GM21526 (cell line): ENCODE measurements at regions not wholly inside any gene's neighbourhood (a gene's known extent, or its start where the extent isn't known, plus 50 kb on each side); places are given as distances from the start of the nearest gene placed in this dataset.
"Not testable (repeated sequence)": the region's sequence is repeated elsewhere in the genome, so short reads cannot be mapped to it uniquely, and the experiment has no call there.

Source experiments
- ATAC-seq: cut with Tn5 transposase; IDR thresholded peaks from one replicate; pipeline ENCODE4 v1.9.1; 2021; ENCODE audit warnings: moderate library complexity; ENCODE audit not compliant: unreplicated experiment, low FRiP score

DNA sequence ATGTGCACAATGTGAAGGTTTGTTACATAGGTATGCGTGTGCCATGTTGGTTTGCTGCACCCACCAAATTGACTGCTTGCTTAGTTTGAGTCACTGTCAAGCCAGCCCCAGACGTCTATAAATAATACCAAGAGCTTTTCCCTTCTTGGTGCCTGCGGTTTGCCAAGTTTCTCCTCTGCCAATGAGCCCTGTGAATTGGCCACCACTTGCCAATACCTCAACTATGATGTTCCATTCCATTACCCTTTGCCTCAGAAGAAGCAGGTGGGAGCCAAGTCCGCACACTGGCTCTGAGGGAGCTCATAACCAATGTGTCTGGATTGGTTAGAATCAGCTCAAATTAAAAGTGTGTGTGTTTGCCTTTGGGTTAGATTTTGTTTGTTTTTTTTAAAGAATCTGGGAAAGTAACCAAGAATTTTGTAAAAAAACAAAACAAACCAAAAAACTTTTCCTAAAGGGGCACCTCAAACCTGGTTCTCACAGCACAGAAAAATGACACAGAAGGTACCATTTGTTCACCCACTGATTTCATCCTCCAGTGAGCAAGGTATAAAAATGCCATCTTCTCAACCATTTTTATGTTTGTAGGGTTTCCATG is 209.3 kb upstream of the PRNP start:
- ATAC-seq: no peak

DNA sequence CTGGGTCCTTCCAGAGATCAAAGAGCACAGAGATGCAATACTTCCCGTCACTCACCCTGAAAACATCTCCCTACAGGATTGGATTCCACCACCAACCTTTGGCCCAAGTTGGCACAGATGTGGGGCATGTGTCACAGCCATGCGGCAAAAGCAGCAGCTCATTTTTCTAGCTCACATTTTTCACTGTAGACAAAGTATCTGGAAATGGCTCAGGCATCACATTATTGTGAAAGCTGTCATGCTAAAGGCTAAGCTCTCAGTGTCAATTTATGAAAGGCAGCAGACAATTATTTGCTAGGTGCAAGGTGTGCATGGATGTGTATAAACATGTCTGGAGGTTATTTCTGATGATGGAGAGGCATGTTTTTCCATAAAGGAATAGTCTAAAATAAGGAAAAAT is 213.3 kb upstream of the PRNP start:
- ATAC-seq: no peak

DNA sequence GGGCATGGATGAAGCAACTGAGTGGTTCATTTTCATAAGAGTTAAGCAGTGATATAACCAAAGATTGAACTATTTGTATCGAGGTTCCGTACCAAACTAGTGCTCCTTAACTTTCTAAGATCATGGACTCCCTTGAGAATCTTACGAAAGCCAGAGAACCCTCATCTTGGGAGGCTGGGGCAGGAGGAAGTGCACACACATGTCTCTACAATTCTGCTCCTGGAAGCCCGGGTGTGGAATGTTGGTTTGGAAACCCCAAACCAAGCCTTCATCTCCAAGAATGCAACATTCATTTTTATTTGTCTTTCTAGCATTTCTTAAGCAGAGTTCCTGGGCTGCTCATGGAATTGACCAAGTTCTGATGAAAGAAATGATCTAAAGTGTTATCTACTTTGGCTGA is 215.0 kb upstream of the PRNP start:
- ATAC-seq: no peak

DNA sequence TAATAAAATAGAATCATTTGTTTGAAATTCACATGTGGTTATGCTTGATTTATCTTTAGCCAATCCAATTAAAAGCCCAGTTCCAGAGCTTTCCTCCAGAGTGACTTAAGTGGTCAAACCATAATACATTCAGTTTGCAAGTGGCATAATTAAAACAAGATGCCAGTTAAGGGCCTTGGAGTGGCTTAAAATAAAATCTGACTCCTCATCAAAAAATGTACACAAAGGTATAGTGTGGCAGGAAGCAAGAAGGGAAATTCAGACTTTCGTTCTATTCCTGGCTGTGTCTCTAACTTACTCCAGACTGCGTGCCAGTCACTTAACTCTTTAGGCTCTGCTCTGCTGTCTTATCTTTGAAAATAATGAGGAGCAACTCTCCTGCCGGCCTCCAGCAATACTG is 215.9 kb upstream of the PRNP start:
- ATAC-seq: no peak

DNA sequence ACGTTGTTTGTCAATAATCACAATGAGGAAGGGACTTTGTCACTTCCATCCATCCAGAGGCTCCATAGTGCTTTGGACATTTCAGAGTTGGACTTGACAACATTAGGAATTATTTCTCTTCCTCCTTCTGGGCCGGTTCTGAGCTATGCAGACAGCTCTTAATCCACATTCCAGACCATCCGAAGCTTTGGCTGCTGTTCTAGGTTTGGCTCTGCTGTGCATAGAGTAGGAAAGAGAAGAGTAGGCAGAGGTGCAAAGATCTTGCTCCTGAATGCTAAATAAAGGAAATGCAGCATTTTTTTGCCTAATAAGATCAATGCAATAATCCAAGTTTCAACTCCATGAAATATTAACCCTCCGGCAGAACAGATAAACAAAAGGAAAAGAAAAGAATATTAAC is 216.3 kb upstream of the PRNP start:
- no peak for ATAC-seq

DNA sequence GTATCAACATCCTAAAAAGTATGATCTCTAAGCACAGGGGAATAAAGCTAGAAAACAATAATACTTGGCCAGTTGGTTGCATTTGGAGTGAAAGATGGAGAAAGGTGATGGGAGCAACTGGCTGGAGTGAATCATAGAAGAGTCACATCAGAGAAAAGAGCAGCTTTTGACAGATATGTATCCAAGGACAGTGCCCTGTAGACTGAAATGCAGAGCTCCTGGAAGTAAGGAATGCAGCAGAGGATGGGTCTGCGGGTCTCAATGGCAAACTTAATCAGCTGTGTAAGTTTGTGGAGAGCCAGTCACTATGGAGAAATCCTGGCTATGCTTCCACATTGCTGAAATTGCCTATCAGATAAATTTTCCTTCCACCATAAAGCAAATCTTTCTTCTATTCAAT is 218.1 kb upstream of the PRNP start:
- no peak for ATAC-seq

DNA sequence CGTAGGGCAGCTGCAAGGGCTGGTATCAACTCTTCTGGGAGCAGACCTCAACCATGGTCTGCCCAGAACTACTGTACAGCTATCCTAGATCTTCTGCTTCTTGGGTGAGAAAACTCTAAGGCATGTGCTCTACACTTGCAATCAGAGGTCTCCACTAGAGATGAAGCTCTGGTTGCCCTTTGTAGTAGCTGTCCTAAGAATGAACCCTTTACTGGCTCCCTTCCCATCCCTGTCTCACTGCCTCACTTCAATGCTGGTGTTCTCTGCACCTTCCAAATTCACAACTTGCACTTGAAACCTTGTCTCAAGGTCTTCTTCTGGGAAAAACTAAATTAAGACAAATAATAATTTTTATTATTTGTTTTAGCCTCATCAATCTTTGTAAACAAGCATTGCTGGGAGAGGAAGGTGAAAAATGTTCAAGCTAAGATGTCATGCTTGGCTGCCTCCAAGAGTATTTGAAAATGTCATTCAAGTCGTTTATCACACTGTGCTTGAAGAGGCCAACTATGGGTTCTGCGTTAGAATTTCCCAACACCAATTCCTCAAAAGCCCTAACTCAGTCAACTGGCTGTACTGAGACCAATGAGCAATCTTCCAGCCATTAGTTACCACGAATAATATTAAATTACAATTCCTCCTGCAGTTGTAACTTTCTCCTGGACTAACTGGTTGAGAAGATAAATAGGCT is 216.9 kb upstream of the ADRA1D start:
- ATAC-seq: no peak

DNA sequence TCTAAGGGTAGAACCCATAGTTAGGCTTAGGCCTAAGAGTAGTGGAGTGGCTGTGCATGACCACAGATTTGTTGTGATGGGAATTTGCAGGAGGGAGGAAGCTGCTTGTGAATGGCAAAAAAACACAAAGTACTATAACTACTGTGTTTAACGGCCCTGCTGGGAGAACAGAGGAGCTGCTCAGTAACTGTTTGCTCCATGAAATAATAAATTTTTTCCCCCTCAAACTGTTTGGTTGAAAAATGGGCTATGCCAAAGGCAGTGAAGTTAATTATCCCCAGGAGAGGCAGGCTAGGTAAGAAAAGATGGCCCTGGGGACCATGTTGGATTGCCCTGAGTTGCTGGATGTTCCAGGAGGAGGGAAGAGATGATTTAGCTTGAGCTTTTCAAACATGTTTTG is 216.1 kb upstream of the ADRA1D start:
- no peak for ATAC-seq

DNA sequence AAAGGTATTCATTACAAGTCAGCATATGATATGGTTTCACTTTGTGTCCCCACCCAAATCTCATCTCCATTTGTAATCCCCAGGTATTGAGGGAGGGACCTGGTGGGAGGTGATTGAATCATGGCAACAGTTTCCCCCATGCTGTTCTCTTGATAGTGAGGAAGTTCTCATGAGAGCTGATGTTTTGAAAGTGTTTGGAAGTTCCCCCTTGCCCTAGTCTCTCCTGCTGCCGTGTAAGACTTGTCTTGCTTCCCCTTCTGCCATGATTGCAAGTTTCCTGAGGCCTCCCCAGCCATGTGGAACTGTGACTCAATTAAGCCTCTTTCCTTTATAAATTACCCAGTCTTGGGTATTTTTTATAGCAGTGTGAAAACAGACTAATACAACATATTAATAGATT is 213.7 kb upstream of the ADRA1D start:
- not testable (repeated sequence) for ATAC-seq

DNA sequence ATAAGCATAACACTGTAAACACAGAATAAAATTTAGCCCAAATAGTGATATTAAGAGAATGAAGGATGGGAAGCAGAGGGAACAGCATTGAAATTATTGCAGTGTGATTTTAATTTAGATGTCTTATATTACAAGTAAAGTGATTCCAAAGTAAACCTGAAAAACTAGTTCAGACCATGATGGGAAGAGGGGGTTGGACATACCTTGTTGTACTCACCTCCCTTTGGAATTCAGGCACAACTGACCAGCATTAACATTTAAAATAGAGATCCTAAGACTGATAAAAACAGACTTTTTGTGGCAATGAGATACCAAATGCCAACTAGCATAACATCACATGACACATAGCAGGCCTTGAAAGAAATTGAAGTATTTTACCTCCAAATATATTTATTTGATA is 210.0 kb upstream of the ADRA1D start:
- no peak for ATAC-seq

DNA sequence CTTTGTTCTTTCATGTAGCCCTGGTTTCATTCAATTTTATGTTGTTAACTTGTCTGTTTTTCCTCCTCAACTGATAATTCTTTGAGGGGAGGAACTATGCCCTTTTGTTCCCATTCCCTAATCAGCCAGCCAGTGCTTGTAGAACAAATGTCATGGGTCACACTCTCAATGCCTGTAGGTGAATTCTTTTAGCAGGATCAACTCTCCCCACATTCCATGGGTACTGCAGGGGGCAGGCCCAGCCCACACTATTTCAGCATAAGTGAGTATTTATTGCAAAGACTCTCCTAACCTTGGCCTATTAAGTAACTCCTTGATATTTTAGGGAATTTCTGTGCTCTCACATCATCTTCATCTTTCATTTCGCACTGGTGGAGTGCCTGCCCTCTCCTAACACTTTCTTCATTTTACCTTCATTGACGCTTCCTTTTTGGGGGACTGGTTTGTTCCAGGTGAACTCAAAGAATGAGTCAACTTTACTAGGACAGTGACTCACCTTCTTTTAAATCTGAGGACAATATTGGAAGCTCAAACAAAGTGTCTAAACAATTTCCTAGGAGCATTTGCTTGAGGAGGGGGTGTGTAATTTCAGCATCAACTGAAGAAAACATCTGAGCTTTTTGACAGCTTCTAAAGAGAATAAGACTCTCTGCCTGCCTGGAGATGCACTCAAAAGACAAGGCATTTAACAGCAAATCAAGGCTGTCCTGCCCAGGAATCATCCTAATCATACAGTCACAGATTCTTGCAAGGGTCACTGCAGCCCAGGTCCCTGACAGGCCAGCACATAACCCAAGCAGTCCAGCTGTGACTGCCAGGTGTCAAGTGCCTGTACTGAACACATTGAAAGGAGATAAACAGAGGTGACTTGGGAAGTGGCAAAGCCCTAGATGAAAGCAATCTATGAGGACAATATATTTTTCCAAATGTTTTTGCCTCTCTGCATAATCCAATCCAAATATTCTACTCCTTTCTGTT is 208.8 kb upstream of the ADRA1D start:
- ATAC-seq: no peak

DNA sequence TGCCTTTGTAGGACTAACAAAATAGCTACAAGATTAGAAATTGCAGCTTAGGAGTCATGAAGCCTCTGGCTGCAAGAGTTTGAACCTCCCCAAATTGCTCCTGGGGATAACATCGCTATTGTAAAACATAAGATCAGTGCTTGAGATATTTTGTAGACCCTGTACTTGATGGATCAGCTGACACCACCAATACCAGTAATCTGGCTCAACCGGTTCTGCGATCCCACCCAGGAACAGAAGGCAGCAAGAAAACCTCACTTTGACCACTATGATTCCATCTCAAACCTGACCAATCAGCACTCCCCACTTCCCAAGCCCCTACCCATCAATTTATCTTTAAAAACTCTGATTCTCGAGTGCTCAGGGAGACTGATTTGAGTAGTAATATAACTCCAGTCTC is 206.9 kb upstream of the ADRA1D start:
- no peak for ATAC-seq

DNA sequence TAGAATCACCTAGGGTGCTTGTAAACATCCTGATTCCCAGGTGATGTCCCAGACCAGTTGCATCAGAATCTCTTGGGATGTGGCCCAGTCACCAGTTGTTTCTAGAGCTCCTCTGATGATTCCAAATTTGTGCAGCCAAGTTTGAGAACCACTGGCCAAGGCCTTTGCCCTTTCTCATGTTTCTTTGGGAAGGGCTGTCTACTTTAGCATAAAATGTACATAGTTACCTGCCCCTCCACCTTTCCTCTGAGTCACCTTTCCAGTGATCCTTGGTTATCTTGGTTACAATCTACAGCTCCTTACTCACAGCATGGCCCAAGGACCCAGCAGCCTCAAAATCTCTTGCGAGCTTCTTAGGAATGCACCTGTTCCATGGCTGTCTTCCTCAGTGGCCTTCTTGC is 206.2 kb upstream of the ADRA1D start:
- ATAC-seq: no peak

DNA sequence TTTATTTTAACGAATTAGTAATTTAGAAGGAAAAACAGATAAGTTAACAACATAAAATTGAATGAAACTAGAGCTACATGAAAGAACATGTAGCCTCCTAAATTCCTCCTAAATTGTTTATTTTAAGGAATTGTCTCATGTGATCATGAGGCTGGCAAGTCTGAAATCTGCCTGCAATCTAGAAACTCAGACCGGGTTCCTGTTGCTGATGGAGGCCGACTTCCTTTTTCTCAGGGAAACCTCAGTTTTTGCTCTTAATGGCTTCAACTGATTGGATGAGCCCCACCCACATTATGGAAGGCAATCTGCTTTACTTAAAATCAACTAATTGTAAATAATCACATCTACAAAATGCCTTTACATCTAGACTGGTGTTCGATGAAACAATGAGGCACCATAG is 205.0 kb upstream of the ADRA1D start:
- ATAC-seq: no peak

DNA sequence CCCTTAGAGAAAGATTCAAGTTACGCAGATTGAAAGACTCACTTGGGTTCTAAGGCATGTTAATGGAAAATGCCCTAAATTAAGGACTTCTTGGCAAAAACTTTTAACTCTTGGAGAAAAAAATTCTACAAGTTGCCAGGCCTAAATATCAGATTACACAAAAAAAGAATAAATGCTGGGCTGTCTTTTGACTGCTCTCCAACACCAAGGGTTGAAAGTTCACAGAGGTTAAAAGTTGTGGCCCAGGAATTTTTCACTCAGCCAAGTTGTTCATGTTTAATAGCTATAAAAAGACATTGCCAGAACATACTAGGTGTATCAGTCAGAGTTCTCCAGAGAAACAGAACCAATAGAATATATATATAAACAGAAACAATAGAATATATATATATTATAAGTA is 204.3 kb upstream of the ADRA1D start:
- ATAC-seq: no peak

DNA sequence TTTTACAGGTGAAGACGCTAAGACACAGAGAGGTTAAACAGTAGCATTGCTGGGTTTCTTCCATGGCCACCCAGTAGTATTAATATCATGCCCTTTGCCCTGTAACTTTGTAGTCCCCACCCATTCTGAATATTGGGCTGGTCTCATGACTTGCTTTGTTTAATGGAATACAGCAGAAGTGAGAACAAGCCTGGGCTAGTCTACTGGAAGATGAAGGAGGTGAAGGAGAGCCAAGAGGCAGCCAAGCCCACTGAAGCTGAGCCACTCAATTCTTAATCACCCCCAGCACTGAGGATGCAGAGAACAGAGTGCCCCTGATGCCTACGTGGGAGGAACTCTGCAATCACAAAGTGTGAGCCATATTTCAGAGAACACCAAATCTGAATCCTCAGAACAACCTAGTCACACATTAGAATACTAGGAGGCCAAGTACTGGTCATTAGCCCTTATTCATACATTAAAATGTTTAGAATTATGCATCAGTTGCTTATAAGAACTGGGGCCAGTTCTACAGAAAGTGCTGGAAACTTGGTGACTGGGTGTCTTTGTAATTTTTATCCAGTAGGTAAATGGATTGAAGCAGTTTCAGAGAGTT is 202.5 kb upstream of the ADRA1D start:
- ATAC-seq: no peak

DNA sequence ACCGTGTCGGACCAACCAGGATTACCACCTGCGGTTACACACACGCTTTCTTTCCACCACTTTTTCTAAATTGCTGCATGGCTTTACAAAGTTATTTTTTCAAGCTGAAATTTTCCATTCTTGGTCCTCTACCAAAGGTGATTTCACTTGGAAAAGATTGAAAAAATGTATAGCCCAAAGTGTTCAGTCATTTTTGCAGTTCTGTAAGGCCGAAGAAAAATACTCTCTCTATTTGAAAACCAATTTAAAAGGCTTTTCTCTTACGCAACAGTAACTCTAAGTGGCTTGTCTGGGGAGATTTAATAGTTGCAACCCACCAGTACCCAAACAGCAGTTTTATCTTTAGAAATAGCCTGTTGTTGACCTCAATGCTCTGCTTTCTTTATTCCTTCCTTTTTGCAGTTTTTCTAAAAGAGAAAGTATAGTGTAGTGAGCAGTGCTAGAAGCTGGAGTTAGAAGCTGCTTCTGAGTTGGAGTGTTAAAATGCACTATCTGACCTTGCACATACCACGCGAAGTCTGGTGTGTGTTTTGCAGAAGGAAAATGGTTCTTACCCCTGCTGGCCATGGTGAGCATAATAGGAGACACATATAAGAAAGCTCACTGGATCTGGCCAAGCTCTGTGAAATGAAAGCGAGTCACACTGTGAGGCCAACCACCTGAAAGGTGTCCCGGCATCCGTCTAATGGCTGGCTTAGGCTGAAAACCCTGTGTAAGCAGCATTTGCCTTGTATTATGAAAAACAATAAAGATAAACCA is 201.0 kb upstream of the ADRA1D start:
- ATAC-seq: no peak

DNA sequence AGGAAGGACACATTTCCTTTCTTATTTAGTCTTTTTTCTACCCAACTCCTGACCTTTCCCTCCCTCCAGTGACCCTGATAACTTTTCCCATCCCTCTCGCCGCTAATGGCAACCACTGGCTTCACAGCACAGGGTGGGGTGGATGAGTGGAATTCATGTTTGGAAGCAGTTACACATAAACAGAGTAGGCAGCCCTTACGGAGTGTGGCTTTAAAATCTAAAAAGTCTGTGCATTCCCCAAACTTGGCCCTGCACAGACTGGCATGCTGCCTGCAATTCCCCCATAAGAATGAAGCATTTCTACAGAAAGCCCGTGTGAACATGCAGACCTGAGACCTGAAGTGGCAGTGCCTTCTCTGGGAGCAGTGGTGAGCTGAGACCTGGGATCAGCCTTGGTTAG is 196.7 kb upstream of the ADRA1D start:
- no peak for ATAC-seq

DNA sequence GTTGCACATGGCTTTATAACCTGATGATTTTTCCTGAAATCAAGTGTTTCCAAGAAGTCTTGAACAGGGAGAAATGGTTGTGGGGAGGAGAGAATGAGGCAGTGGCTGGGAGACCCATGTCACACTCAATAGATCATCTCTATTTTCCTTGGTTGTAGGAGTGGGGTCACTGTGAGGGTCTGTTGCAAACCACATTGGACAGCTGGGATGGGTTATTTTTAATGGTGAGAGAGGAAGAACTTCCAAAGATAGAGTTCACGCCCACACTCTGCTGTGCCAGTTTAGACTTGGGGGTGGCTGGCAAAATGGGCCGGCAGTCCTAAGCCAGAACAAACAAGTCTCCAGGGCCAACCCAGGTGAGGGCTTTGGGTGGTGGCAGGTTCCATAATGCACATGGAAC is 196.2 kb upstream of the ADRA1D start:
- ATAC-seq: no peak

DNA sequence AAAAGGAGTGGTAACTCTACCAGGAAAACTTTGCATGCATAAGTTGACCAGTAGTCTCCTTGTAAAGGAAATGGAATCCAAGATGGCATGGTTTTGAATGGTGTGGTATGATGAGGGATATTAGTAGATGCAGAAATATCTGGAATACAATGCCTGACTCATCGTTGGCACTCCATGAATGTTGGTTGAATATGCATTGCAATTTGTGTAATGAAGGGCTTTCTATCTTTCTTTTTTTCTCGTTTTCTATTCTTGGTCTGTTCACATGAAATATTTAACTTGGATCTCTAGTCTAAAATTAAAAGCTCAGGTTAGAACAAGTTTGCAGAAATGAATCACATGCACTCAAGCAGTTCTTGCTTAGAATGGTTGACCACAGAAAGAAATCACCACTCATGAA is 195.3 kb upstream of the ADRA1D start:
- no peak for ATAC-seq

DNA sequence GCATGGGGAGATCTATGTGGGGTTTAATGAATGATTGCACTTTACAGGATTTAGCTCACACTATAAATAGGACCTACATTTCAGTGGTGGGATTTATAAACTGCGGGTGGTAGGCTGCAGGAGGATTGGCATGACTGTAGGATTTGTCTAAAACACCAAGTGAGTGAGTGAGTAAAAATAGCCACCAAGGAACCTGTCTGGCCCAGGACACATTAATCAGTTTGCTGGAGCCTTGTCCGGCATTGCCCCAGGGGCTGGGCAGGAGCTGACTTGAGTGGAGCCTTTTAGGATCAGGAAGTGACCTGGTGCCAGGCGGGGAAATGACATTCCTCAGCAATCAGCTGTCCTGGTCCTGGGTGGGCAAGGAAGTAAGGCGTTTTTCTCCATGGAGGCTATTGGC is 193.9 kb upstream of the ADRA1D start:
- no peak for ATAC-seq
